Aorta (tissue), 5 donors: ENCODE measurements at regions not wholly inside any gene's neighbourhood (a gene's known extent, or its start where the extent isn't known, plus 50 kb on each side); places are given as distances from the start of the nearest gene placed in this dataset.
A peak's percentile ranks its signal among the peaks of the same experiment; 100 is the strongest.

ENCODE experiments used
- ATAC-seq: fragments of 200-7000 bp; cut with Tn5 transposase; one replicate; pipeline ENCODE4 v1.9.1; 2022; ENCODE audit warnings: moderate library complexity; ENCODE audit not compliant: low FRiP score
- DNase-seq, 2 donors: peaks; one replicate each; pipeline ENCODE4 v3.0.0-alpha.2; 2020
- H3K27ac ChIP-seq, 2 donors: one replicate each; pipeline ENCODE4 v1.5.1; 2013; ENCODE audit warnings: low read length in 2 of 2, mild to moderate bottlenecking in 2 of 2, moderate library complexity in 2 of 2, control low read depth in 1 of 2, inconsistent platforms in 1 of 2, low read depth in 1 of 2
- H3K27me3 ChIP-seq, 2 donors: one replicate each; pipeline ENCODE4 v1.6.1; 2013; ENCODE audit warnings: control low read depth in 1 of 2, low read length in 1 of 2, mild to moderate bottlenecking in 1 of 2, moderate library complexity in 1 of 2; ENCODE audit not compliant: insufficient read depth in 2 of 2, control insufficient read depth in 1 of 2
- H3K36me3 ChIP-seq, 2 donors: one replicate each; pipeline ENCODE4 v1.6.1; 2013; ENCODE audit warnings: control low read depth in 1 of 2, low read length in 1 of 2, mild to moderate bottlenecking in 1 of 2; ENCODE audit not compliant: insufficient read depth in 2 of 2, control insufficient read depth in 1 of 2
- H3K4me1 ChIP-seq, 2 donors: one replicate each; pipeline ENCODE4 v1.6.1; 2013; ENCODE audit warnings: low read length in 2 of 2, control low read depth in 1 of 2, mild to moderate bottlenecking in 1 of 2, moderate library complexity in 1 of 2; ENCODE audit not compliant: insufficient read depth in 2 of 2, control insufficient read depth in 1 of 2
- H3K4me3 ChIP-seq, 2 donors: one replicate each; pipeline ENCODE4 v1.5.1; 2013; ENCODE audit warnings: low read length in 2 of 2, control low read depth in 1 of 2, mild to moderate bottlenecking in 1 of 2
- H3K9me3 ChIP-seq: one replicate; pipeline ENCODE4 v1.6.1; 2013; ENCODE audit warnings: mild to moderate bottlenecking, low read length; ENCODE audit not compliant: control insufficient read depth
- WGBS, 2 donors: extraction: QIAGEN DNeasy Blood & Tissue Kit; methylation state at CpG; one replicate each; pipeline ENCODE4 v1.1.7; 2013; 5-methylcytosine and 5-hydroxymethylcytosine counted together
- intact Hi-C, 2 donors: fragments of 100-400 bp; cut with DNase I; formaldehyde crosslinking; loops; one replicate each; pipeline versions ENCODE4 v1.14.2 to v1.15.0; 2022
- donor health status: healthy with polysubstance abuse.
- donor health status: Bipolar disorder and iron deficiency.
- donor health status: DM: no; HTN: no; CAD: no.
- donor health status: DM: no; HTN: no; CAD: no.
- donor health status: DM: yes; HTN: yes; CAD: no.

- DNase-seq (no peak), ATAC-seq (no peak)
- intact Hi-C loops = no loop called here
- no peaks in the 10 kb centered on the region for H3K9me3 ChIP-seq
- H3K27ac ChIP-seq = no peak overlapping the region
- H3K36me3 ChIP-seq = no peaks in the 10 kb centered on the region
- peaks cover 0 to 3% of the 10 kb centered on the region in 2 donors for H3K4me1 ChIP-seq
- H3K4me3 ChIP-seq = no peak overlapping the region
- 68 to 71% methylated on average over 4 of the region's 4 CpGs for WGBS, 2 donors
- H3K27me3 ChIP-seq = no peaks in the 10 kb centered on the region
These were observed 393.1 kb downstream of the TMEM232 start for GRCh38 chr5:110333384-110333783.

GRCh38 chr5:110335361-110336066, 391.0 kb downstream of the TMEM232 start:
- intact Hi-C loops = no loop called here
- Histone ChIP-seq H3K4me1 (peaks cover 0 to 5% of the 10 kb centered on the region in 2 donors), H3K9me3 (no peaks in the 10 kb centered on the region), H3K27me3 (no peaks in the 10 kb centered on the region), H3K36me3 (no peaks in the 10 kb centered on the region), H3K4me3 (no peak overlapping the region), H3K27ac (no peak overlapping the region)
- ATAC-seq = no peak
- WGBS, 2 donors = 22% methylated on average over 4 of the region's 4 CpGs
- no peak for DNase-seq

- Histone ChIP-seq H3K4me3 (no peak overlapping the region), H3K4me1 (peaks cover 1 to 7% of the 10 kb centered on the region in 2 donors), H3K36me3 (no peaks in the 10 kb centered on the region), H3K9me3 (no peaks in the 10 kb centered on the region), H3K27ac (no peak overlapping the region), H3K27me3 (no peaks in the 10 kb centered on the region)
- ATAC-seq (no peak), DNase-seq (no peak)
- intact Hi-C loops = no loop called here
- 81 to 85% methylated on average over 7 of the region's 7 CpGs for WGBS, 2 donors
These were observed 388.0 kb downstream of the TMEM232 start for GRCh38 chr5:110338341-110339083.

- intact Hi-C loops = no loop called here
- H3K27ac ChIP-seq = no peak overlapping the region
- no peaks in the 10 kb centered on the region for H3K27me3 ChIP-seq
- DNase-seq (no peak), ATAC-seq (no peak)
- no peak overlapping the region for H3K4me3 ChIP-seq
- no peaks in the 10 kb centered on the region for H3K9me3 ChIP-seq
- 97 to 100% methylated on average over 2 of the region's 2 CpGs for WGBS, 2 donors
- no peaks in the 10 kb centered on the region for H3K36me3 ChIP-seq
- peaks cover 1 to 7% of the 10 kb centered on the region in 2 donors for H3K4me1 ChIP-seq
These were observed 387.1 kb downstream of the TMEM232 start for GRCh38 chr5:110339399-110339798.

DNA sequence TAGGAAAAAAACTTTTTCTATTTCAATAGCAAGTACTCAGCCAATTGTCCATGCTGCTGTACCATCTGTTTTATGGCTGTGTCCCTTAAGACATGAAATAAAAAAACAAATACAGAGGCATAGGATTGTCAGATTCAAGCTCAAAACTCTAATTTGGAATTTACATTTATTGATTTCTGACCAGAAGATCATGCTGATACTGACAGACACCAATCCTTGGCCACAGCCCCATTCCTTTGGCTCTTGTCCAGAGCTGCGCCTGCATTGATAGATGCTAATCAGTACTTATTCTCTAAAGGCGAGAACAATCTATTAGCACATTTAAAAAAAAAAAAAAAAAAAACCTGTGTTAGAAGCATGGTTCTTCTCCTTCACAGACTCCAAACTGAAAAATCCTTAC, 384.6 kb downstream of the TMEM232 start:
- no peaks in the 10 kb centered on the region for H3K9me3 ChIP-seq
- WGBS, 2 donors = 82 to 84% methylated on average over 2 of the region's 2 CpGs
- DNase-seq = no peak
- H3K4me3 ChIP-seq = no peak overlapping the region
- no peaks in the 10 kb centered on the region for H3K36me3 ChIP-seq
- H3K27me3 ChIP-seq = no peaks in the 10 kb centered on the region
- peaks cover 1 to 6% of the 10 kb centered on the region in 2 donors for H3K4me1 ChIP-seq
- intact Hi-C loops = loop anchor here in 1 of 2 donors (10.0 kb wide), 1 partner anchor 237 kb away; no protein-coding TSS in a partner anchor
- no peak for ATAC-seq
- no peak overlapping the region for H3K27ac ChIP-seq

- no peaks in the 10 kb centered on the region for H3K9me3 ChIP-seq
- H3K4me1 ChIP-seq = peaks cover 1 to 6% of the 10 kb centered on the region in 2 donors
- H3K36me3 ChIP-seq = no peaks in the 10 kb centered on the region
- 6 to 8% methylated on average over 1 of the region's 1 CpG for WGBS, 2 donors
- no peaks in the 10 kb centered on the region for H3K27me3 ChIP-seq
- DNase-seq = no peak
- H3K4me3 ChIP-seq = no peak overlapping the region
- no peak overlapping the region for H3K27ac ChIP-seq
- ATAC-seq = peak; percentile 49
- intact Hi-C loops = loop anchor here in 1 of 2 donors (10.0 kb wide), 1 partner anchor 238 kb away; no protein-coding TSS in a partner anchor
These were observed 383.8 kb downstream of the TMEM232 start for GRCh38 chr5:110342683-110343082.

- no peak for ATAC-seq
- no peak for DNase-seq
- peaks cover 1 to 6% of the 10 kb centered on the region in 2 donors for H3K4me1 ChIP-seq
These were observed 382.9 kb downstream of the TMEM232 start for GRCh38 chr5:110343616-110344015.

DNA sequence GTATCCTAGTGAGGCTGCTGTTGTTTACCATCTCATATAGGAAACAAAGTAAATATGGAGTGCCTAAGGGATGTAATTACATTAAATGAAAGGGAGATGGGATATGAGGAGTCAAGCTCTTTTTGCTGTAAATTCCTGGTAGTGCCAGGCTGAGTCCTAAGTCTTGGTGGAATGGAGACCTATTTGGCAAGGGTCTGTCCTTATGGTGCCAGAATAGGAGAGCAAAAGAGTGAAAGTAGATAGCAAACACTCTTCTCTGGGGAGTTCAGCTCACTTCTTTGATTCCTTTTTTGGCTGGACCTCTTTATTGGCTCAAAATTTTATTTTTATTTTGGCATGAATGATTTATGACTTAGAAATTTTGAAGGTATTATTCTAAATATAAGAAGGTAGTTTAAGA, 380.8 kb downstream of the TMEM232 start:
- DNase-seq = no peak
- no peaks in the 10 kb centered on the region for H3K36me3 ChIP-seq
- peaks cover 1 to 4% of the 10 kb centered on the region in 2 donors for H3K4me1 ChIP-seq
- no peak overlapping the region for H3K27ac ChIP-seq
- no peaks in the 10 kb centered on the region for H3K9me3 ChIP-seq
- H3K4me3 ChIP-seq = no peak overlapping the region
- intact Hi-C loops = loop anchor here in 1 of 2 donors (10.0 kb wide), 1 partner anchor 241 kb away; no protein-coding TSS in a partner anchor
- ATAC-seq = no peak
- no peaks in the 10 kb centered on the region for H3K27me3 ChIP-seq

More at GRCh38 chr5:110343616-110344015, 382.9 kb downstream of the TMEM232 start:
- no peak overlapping the region for H3K27ac ChIP-seq
- intact Hi-C loops = loop anchor here in 1 of 2 donors (10.0 kb wide), 1 partner anchor 239 kb away; no protein-coding TSS in a partner anchor
- no peaks in the 10 kb centered on the region for H3K27me3 ChIP-seq
- no peaks in the 10 kb centered on the region for H3K36me3 ChIP-seq
- H3K4me3 ChIP-seq = no peak overlapping the region
- WGBS, 2 donors = 86 to 96% methylated on average over 1 of the region's 1 CpG
- H3K9me3 ChIP-seq = no peaks in the 10 kb centered on the region
